ENCODE measurements at regions not wholly inside any gene's neighbourhood (a gene's known extent, or its start where the extent isn't known, plus 50 kb on each side); places are given as distances from the start of the nearest gene placed in this dataset.

DNA sequence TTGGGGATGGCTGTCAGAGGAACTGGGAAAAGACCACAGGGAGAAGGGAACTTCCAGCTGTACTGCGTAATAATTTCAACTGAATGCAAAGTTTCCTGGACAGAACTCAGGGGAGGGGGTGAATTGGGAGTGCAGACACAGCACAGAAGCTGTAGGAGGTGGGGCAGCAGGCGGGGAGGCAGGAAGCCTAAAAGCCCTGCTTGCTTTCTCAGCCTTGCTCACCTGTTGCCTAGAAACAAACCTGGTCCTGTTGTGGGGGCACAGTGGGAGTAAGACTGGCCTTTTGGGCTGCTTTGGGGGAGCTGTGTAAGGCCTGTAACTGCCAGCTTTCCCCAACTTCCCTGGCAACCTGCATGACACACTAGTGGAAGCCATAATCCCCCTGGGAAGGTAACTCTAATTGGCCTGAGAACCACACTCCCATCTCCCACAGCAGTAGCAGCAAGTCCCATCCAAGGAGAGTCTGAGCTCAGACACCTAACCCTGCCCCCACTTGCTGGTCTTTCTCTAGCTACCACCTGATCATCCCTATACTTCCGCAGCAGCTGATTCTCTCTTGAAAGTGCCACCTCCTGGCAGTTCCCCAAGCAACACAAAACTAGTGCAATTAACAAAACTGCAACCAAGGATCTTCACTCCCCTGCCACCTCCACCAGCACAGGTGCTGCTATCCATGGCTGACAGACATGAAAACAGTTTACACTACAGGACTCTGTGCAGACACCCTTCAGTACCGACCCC is 1239.3 kb downstream of the SORCS1 start:
- Histone ChIP-seq H3K27me3 (no peaks in the 10 kb centered on the region), H3K4me3 (no peak overlapping the region), H3K4me1 (no peaks in the 10 kb centered on the region), H3K27ac (no peak overlapping the region), H3K36me3 (no peaks in the 10 kb centered on the region), H3K9me3 (no peaks in the 10 kb centered on the region)
- TF ChIP-seq CTCF (IDR thresholded peaks at IDR 0.05) (no peak), POLR2A (IDR thresholded peaks at IDR 0.05) (no peak)
- intact Hi-C loops (cut with DNase I; ENCODE audit: low total_unique reads): no loop called here
- no peak for DNase-seq

DNA sequence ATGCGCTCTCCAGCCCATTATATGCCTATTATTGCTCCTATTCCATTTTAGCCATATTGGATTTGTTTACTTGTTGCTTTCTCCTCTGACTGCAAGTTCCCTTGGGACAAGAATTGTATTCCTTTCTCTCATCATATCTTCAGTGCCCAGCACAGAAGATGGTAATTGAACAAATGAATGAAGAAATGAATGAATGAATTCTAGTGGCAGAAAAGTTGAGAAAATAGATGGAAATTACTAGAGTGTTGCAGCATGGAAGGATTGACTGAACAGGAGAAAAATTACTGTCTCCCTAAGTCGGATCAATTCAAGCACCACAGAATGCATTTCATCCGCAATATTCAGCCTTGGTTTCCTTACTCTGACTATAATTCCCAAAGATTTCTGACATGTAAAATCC is 1243.2 kb downstream of the SORCS1 start:
- no peaks in the 10 kb centered on the region for H3K9me3 ChIP-seq
- no peak for TF ChIP-seq POLR2A (IDR thresholded peaks at IDR 0.05)
- TF ChIP-seq CTCF (IDR thresholded peaks at IDR 0.05): no peak
- intact Hi-C loops (cut with DNase I; ENCODE audit: low total_unique reads): no loop called here
- no peak for DNase-seq
- no peak overlapping the region for H3K4me3 ChIP-seq
- no peak overlapping the region for H3K27ac ChIP-seq
- no peaks in the 10 kb centered on the region for H3K27me3 ChIP-seq
- H3K4me1 ChIP-seq: no peaks in the 10 kb centered on the region
- H3K36me3 ChIP-seq: no peaks in the 10 kb centered on the region

GRCh38 chr10:105914432-105914831 is 1250.1 kb downstream of the SORCS1 start:
- H3K4me3 ChIP-seq: no peak overlapping the region
- H3K4me1 ChIP-seq: no peaks in the 10 kb centered on the region
- intact Hi-C loops (cut with DNase I; ENCODE audit: low total_unique reads): no loop called here
- no peaks in the 10 kb centered on the region for H3K9me3 ChIP-seq
- no peaks in the 10 kb centered on the region for H3K36me3 ChIP-seq
- DNase-seq: no peak
- H3K27ac ChIP-seq: no peak overlapping the region
- no peaks in the 10 kb centered on the region for H3K27me3 ChIP-seq
- TF ChIP-seq CTCF (IDR thresholded peaks at IDR 0.05) (no peak), POLR2A (IDR thresholded peaks at IDR 0.05) (no peak)

DNA sequence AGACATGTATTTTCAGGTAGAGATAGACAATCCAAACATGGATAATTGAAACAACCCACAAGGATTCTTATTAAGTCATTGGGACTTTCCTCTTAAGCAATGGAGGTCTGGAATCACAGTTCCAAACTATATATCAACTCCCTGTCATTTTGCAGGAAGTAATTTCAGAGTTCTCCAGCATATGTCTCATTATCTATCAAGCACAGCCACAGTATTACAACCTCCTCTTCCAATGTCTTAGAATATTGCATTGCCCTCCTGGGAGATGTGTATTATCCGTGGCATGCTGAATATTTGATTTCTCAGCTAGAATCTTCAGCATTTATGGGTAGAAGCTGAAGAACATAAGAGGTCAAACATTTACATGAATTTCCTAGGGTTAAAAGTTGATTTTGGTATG is 1255.8 kb downstream of the SORCS1 start:
- H3K9me3 ChIP-seq: no peaks in the 10 kb centered on the region
- intact Hi-C loops (cut with DNase I; ENCODE audit: low total_unique reads): no loop called here
- no peaks in the 10 kb centered on the region for H3K27me3 ChIP-seq
- H3K27ac ChIP-seq: no peak overlapping the region
- TF ChIP-seq CTCF (IDR thresholded peaks at IDR 0.05) (no peak), POLR2A (IDR thresholded peaks at IDR 0.05) (no peak)
- H3K4me1 ChIP-seq: no peaks in the 10 kb centered on the region
- H3K4me3 ChIP-seq: no peak overlapping the region
- no peaks in the 10 kb centered on the region for H3K36me3 ChIP-seq
- no peak for DNase-seq

DNA sequence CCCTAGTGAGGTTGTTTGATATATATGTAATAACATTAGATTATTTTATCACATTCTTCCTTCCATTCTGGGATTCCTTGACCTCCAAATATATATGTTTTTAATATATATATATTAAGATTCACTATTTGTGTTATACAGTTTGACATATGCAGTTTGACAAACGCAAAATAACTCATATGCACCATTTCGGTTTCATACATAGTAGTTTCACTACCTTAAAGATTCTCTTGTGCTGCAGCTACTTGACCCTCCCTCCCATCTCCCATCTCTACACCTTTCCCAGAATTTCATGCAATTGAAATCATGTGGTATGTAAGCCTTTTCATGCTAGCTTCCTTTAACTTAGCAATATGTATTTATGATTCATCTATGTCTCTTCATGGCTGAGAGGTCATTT is 1244.4 kb downstream of the SORCS3 start:
- H3K4me1 ChIP-seq: no peaks in the 10 kb centered on the region
- intact Hi-C loops (cut with DNase I; ENCODE audit: low total_unique reads): no loop called here
- H3K27me3 ChIP-seq: no peaks in the 10 kb centered on the region
- H3K27ac ChIP-seq: no peak overlapping the region
- H3K4me3 ChIP-seq: no peak overlapping the region
- no peak for DNase-seq
- TF ChIP-seq POLR2A (IDR thresholded peaks at IDR 0.05): no peak
- TF ChIP-seq CTCF (IDR thresholded peaks at IDR 0.05): no peak
- no peaks in the 10 kb centered on the region for H3K9me3 ChIP-seq
- no peaks in the 10 kb centered on the region for H3K36me3 ChIP-seq

Measured in uterus (tissue), 3 donors.